HepG2 (cell line): ENCODE measurements at regions not wholly inside any gene's neighbourhood (a gene's known extent, or its start where the extent isn't known, plus 50 kb on each side); places are given as distances from the start of the nearest gene placed in this dataset.

ENCODE experiments used
- XRCC5 ChIP-seq: fragments of 200-400 bp; formaldehyde crosslinking; optimal IDR thresholded peaks from 2 replicates; pipeline ENCODE3; 2017; ENCODE audit warnings: mild to moderate bottlenecking, low read length
- YY1 ChIP-seq: IDR thresholded peaks from 2 replicates; pipeline ENCODE4 v1.6.1; 2011; ENCODE audit warnings: low read length, low read depth, moderate library complexity, mild to moderate bottlenecking; ENCODE audit not compliant: insufficient read depth, insufficient replicate concordance

- TF ChIP-seq XRCC5 (no peak), YY1 (no peak)
These were observed 59.0 kb upstream of the TAB3 start for GRCh38 chrX:30948051-30948450.
